HS-27A (cell line): ENCODE measurements at regions not wholly inside any gene's neighbourhood (a gene's known extent, or its start where the extent isn't known, plus 50 kb on each side); places are given as distances from the start of the nearest gene placed in this dataset.
"Not testable (repeated sequence)": the region's sequence is repeated elsewhere in the genome, so short reads cannot be mapped to it uniquely, and the experiment has no call there.

Experiments
- DNase-seq: peaks from one replicate; pipeline ENCODE4 v3.0.0-alpha.2; 2012; ENCODE audit warnings: low read depth, missing footprints

- DNase-seq = no peak
Observed at GRCh38 chr21:31609081-31609480, 50.4 kb upstream of the SOD1 start.

- DNase-seq = no peak
Observed at GRCh38 chr21:31607791-31608190, 51.7 kb upstream of the SOD1 start.

GRCh38 chr21:31606081-31606874, 53.2 kb upstream of the SOD1 start:
- no peak for DNase-seq

- peak; percentile 22 for DNase-seq
Observed at GRCh38 chr21:31604591-31605190, 54.8 kb upstream of the SOD1 start.

GRCh38 chr21:31599563-31599962, 59.9 kb upstream of the SOD1 start:
- no peak for DNase-seq

GRCh38 chr21:31599013-31599412, 60.5 kb upstream of the SOD1 start:
- DNase-seq = no peak

GRCh38 chr21:31597683-31598082, 61.8 kb upstream of the SOD1 start:
- no peak for DNase-seq

- DNase-seq = no peak
Observed at GRCh38 chr21:31596055-31596454, 63.4 kb upstream of the SOD1 start.

- no peak for DNase-seq
Observed at GRCh38 chr21:31594726-31595125, 64.8 kb upstream of the SOD1 start.

- DNase-seq = no peak
Observed at GRCh38 chr21:31594279-31594678, 65.2 kb upstream of the SOD1 start.

- DNase-seq = no peak
Observed at GRCh38 chr21:31592963-31593560, 66.4 kb upstream of the SOD1 start.

GRCh38 chr21:31592516-31592915, 67.0 kb upstream of the SOD1 start:
- no peak for DNase-seq

- no peak for DNase-seq
Observed at GRCh38 chr21:31589820-31590219, 69.7 kb upstream of the SOD1 start.

GRCh38 chr21:31586118-31586517, 73.4 kb upstream of the SOD1 start:
- DNase-seq = no peak

- not testable (repeated sequence) for DNase-seq
Observed at GRCh38 chr21:31583937-31584336, 75.6 kb upstream of the SOD1 start.

GRCh38 chr21:31583498-31583897, 76.0 kb upstream of the SOD1 start:
- DNase-seq = no peak

- DNase-seq = peak; percentile 35
Observed at GRCh38 chr21:31580866-31581276, 78.6 kb upstream of the SOD1 start.

- no peak for DNase-seq
Observed at GRCh38 chr21:31577271-31577670, 82.2 kb upstream of the SOD1 start.

- no peak for DNase-seq
Observed at GRCh38 chr21:31576428-31576827, 83.1 kb upstream of the SOD1 start.

GRCh38 chr21:31573217-31573616, 86.3 kb upstream of the SOD1 start:
- DNase-seq = no peak

- no peak for DNase-seq
Observed at GRCh38 chr21:31571879-31572278, 87.6 kb upstream of the SOD1 start.

GRCh38 chr21:31570824-31571566, 88.5 kb upstream of the SOD1 start:
- no peak for DNase-seq

GRCh38 chr21:31566611-31567010, 92.9 kb upstream of the SOD1 start:
- no peak for DNase-seq
